Osteoblast (primary cell): ENCODE measurements at regions not wholly inside any gene's neighbourhood (a gene's known extent, or its start where the extent isn't known, plus 50 kb on each side); places are given as distances from the start of the nearest gene placed in this dataset.
A peak's percentile ranks its signal among the peaks of the same experiment; 100 is the strongest.

Source experiments
- DNase-seq: peaks from one replicate; pipeline ENCODE4 v3.0.0; 2011; ENCODE audit warnings: low spot score, mixed read lengths; ENCODE audit not compliant: insufficient read length; ENCODE audit errors: missing footprints
- H2AFZ ChIP-seq: 2 replicates; pipeline ENCODE4 v1.6.0; 2011; ENCODE audit warnings: mild to moderate bottlenecking, low read length
- H3K27ac ChIP-seq: 2 replicates; pipeline ENCODE4 v1.5.1; 2011; ENCODE audit warnings: mild to moderate bottlenecking, low read depth, low read length, moderate library complexity
- H3K27me3 ChIP-seq: 2 replicates; pipeline ENCODE4 v1.6.0; 2012; ENCODE audit warnings: mild to moderate bottlenecking, control low read depth, inconsistent platforms, low read length, moderate library complexity; ENCODE audit not compliant: insufficient read depth
- H3K36me3 ChIP-seq: 2 replicates; pipeline ENCODE4 v1.5.1; 2011; ENCODE audit warnings: mild to moderate bottlenecking, low read length, control low read depth, moderate library complexity; ENCODE audit not compliant: insufficient read depth
- H3K4me1 ChIP-seq: 2 replicates; pipeline ENCODE4 v1.5.1; 2011; ENCODE audit warnings: mild to moderate bottlenecking, low read length, control low read depth, moderate library complexity; ENCODE audit not compliant: insufficient read depth
- H3K4me2 ChIP-seq: 2 replicates; pipeline ENCODE4 v1.6.0; 2011; ENCODE audit warnings: mild to moderate bottlenecking, low read length; ENCODE audit not compliant: insufficient read depth
- H3K4me3 ChIP-seq: fragments of 200-600 bp; sonication (generic); 3 replicates; pipeline ENCODE4 v1.5.1; 2012; ENCODE audit warnings: mild to moderate bottlenecking, low read length, inconsistent platforms; ENCODE audit not compliant: insufficient read depth
- H3K79me2 ChIP-seq: 2 replicates; pipeline ENCODE4 v1.6.0; 2012; ENCODE audit warnings: mild to moderate bottlenecking, low read length, control low read depth, inconsistent platforms; ENCODE audit not compliant: insufficient read depth
- H3K9me3 ChIP-seq: 2 replicates; pipeline ENCODE4 v1.5.1; 2011; ENCODE audit warnings: low read depth, low read length, control low read depth
- H4K20me1 ChIP-seq: 2 replicates; pipeline ENCODE4 v1.6.0; 2012; ENCODE audit warnings: mild to moderate bottlenecking, low read length, control low read depth; ENCODE audit not compliant: insufficient read depth
- CTCF ChIP-seq: IDR thresholded peaks from 2 replicates; pipeline ENCODE4 v1.5.1; 2011; ENCODE audit warnings: mild to moderate bottlenecking, low read depth, low read length, moderate library complexity; ENCODE audit errors: extremely low read depth

GRCh38 chr12:114738460-114739184, 54.6 kb upstream of the TBX3 start:
- no peaks in the 10 kb centered on the region for H3K9me3 ChIP-seq
- peaks cover 5% of the 10 kb centered on the region for H3K4me1 ChIP-seq
- no peak overlapping the region for H2AFZ ChIP-seq
- H3K79me2 ChIP-seq, result no peaks in the 10 kb centered on the region
- no peaks in the 10 kb centered on the region for H3K36me3 ChIP-seq
- TF ChIP-seq CTCF, result no peak
- DNase-seq, result no peak
- no peak overlapping the region for H3K4me2 ChIP-seq
- no peak overlapping the region for H3K27ac ChIP-seq
- peaks cover 24% of the 10 kb centered on the region for H3K27me3 ChIP-seq
- H3K4me3 ChIP-seq, result no peak overlapping the region
- H4K20me1 ChIP-seq, result no peaks in the 10 kb centered on the region

GRCh38 chr12:114735680-114736374, 51.9 kb upstream of the TBX3 start:
- TF ChIP-seq CTCF, result no peak
- Histone ChIP-seq H3K4me1 (peaks cover 5% of the 10 kb centered on the region), H3K36me3 (no peaks in the 10 kb centered on the region), H3K27me3 (peaks cover 24% of the 10 kb centered on the region), H3K27ac (no peak overlapping the region), H3K79me2 (no peaks in the 10 kb centered on the region), H2AFZ (peak overlapping the region; percentile 47), H4K20me1 (no peaks in the 10 kb centered on the region), H3K4me3 (peak overlapping the region; percentile 49), H3K4me2 (peak overlapping the region; percentile 70), H3K9me3 (no peaks in the 10 kb centered on the region)
- no peak for DNase-seq

- Histone ChIP-seq H3K79me2 (no peaks in the 10 kb centered on the region), H3K4me2 (no peak overlapping the region), H4K20me1 (no peaks in the 10 kb centered on the region), H3K4me1 (peaks cover 5% of the 10 kb centered on the region), H3K27me3 (peaks cover 24% of the 10 kb centered on the region), H3K36me3 (no peaks in the 10 kb centered on the region), H3K27ac (no peak overlapping the region), H2AFZ (peak overlapping the region; percentile 15), H3K4me3 (no peak overlapping the region), H3K9me3 (no peaks in the 10 kb centered on the region)
- DNase-seq, result no peak
- no peak for TF ChIP-seq CTCF
These were observed 51.0 kb upstream of the TBX3 start for GRCh38 chr12:114735011-114735410.

- Histone ChIP-seq H3K4me1 (peaks cover 5% of the 10 kb centered on the region), H3K79me2 (no peaks in the 10 kb centered on the region), H3K27ac (no peak overlapping the region), H2AFZ (no peak overlapping the region), H3K36me3 (no peaks in the 10 kb centered on the region), H4K20me1 (no peaks in the 10 kb centered on the region), H3K4me2 (no peak overlapping the region), H3K9me3 (no peaks in the 10 kb centered on the region), H3K4me3 (no peak overlapping the region), H3K27me3 (peaks cover 24% of the 10 kb centered on the region)
- no peak for TF ChIP-seq CTCF
- DNase-seq, result no peak
These were observed 49.9 kb upstream of the TBX3 start for GRCh38 chr12:114733919-114734318.
